Mesothelial cell of epicardium (in vitro differentiated cells): ENCODE measurements at regions not wholly inside any gene's neighbourhood (a gene's known extent, or its start where the extent isn't known, plus 50 kb on each side); places are given as distances from the start of the nearest gene placed in this dataset.

Experiments used
- DNase-seq, 2 experiments: peaks; one replicate each; pipeline ENCODE4 v3.0.0; 2021; ENCODE audit warnings: low spot score in 2 of 2; ENCODE audit not compliant: unreplicated experiment in 2 of 2
- H3K27ac Mint-ChIP-seq: 2 replicates; pipeline ENCODE4 v1.8.0; 2021; ENCODE audit warnings: mixed read lengths
- H3K27me3 Mint-ChIP-seq: 2 replicates; pipeline ENCODE4 v1.8.0; 2021; ENCODE audit warnings: low read depth, mixed read lengths
- H3K36me3 Mint-ChIP-seq: 2 replicates; pipeline ENCODE4 v1.8.0; 2021; ENCODE audit warnings: mixed read lengths
- H3K4me1 Mint-ChIP-seq: 2 replicates; pipeline ENCODE4 v1.8.0; 2021; ENCODE audit warnings: mixed read lengths
- H3K4me3 Mint-ChIP-seq: 2 replicates; pipeline ENCODE4 v1.8.0; 2021; ENCODE audit warnings: mild to moderate bottlenecking, moderate library complexity, mixed read lengths
- H3K9me3 Mint-ChIP-seq: 2 replicates; pipeline ENCODE4 v1.8.0; 2021; ENCODE audit warnings: mixed read lengths
- CTCF ChIP-seq: fragments of 200-600 bp; sonication (generic); IDR thresholded peaks from one replicate; pipeline ENCODE4 v1.5.0; 2021; ENCODE audit warnings: antibody characterized with exemption; ENCODE audit not compliant: unreplicated experiment

- Mint-ChIP-seq H3K9me3 (no peaks in the 10 kb centered on the region), H3K4me1 (peaks cover 19% of the 10 kb centered on the region), H3K36me3 (no peaks in the 10 kb centered on the region), H3K4me3 (peak overlapping the region; percentile 70), H3K27me3 (peaks cover 68% of the 10 kb centered on the region), H3K27ac (no peak overlapping the region)
- TF ChIP-seq CTCF: no peak
- no peak for DNase-seq
Measured at GRCh38 chr12:77324416-77324762, 259.0 kb upstream of the E2F7 start.

- Mint-ChIP-seq H3K9me3 (no peaks in the 10 kb centered on the region), H3K36me3 (no peaks in the 10 kb centered on the region), H3K4me1 (peaks cover 19% of the 10 kb centered on the region), H3K4me3 (peak overlapping the region; percentile 70), H3K27ac (no peak overlapping the region), H3K27me3 (peaks cover 63% of the 10 kb centered on the region)
- TF ChIP-seq CTCF: no peak
- no peak for DNase-seq
Measured at GRCh38 chr12:77323788-77324415, 258.5 kb upstream of the E2F7 start.

GRCh38 chr12:77319166-77319565 lies 253.8 kb upstream of the E2F7 start:
- Mint-ChIP-seq H3K36me3 (no peaks in the 10 kb centered on the region), H3K4me1 (peaks cover 12% of the 10 kb centered on the region), H3K9me3 (no peaks in the 10 kb centered on the region), H3K27ac (no peak overlapping the region), H3K27me3 (peaks cover 26% of the 10 kb centered on the region), H3K4me3 (no peak overlapping the region)
- no peak for DNase-seq
- no peak for TF ChIP-seq CTCF

- no peak for TF ChIP-seq CTCF
- Mint-ChIP-seq H3K4me1 (peaks cover 8% of the 10 kb centered on the region), H3K27ac (no peak overlapping the region), H3K36me3 (no peaks in the 10 kb centered on the region), H3K9me3 (no peaks in the 10 kb centered on the region), H3K4me3 (no peak overlapping the region), H3K27me3 (peaks cover 9% of the 10 kb centered on the region)
- DNase-seq: no peak
Measured at GRCh38 chr12:77315407-77315806, 250.0 kb upstream of the E2F7 start.

- Mint-ChIP-seq H3K9me3 (no peaks in the 10 kb centered on the region), H3K27ac (no peak overlapping the region), H3K4me3 (no peak overlapping the region), H3K4me1 (peaks cover 8% of the 10 kb centered on the region), H3K36me3 (no peaks in the 10 kb centered on the region), H3K27me3 (peaks cover 9% of the 10 kb centered on the region)
- TF ChIP-seq CTCF: no peak
- no peak for DNase-seq
Measured at GRCh38 chr12:77314378-77315052, 249.1 kb upstream of the E2F7 start.
